Left ventricle myocardium inferior (tissue), 1 donor: ENCODE measurements at regions not wholly inside any gene's neighbourhood (a gene's known extent, or its start where the extent isn't known, plus 50 kb on each side); places are given as distances from the start of the nearest gene placed in this dataset.

ENCODE experiments used
- DNase-seq: peaks from one replicate; pipeline ENCODE4 v3.0.0-alpha.2; 2020
- H3K27ac ChIP-seq: fragments of 200-600 bp; replicated peaks from 2 replicates; pipeline ENCODE4 v1.8.0; 2021
- H3K27me3 ChIP-seq: fragments of 200-600 bp; 2 replicates; pipeline ENCODE4 v1.8.0; 2021; ENCODE audit warnings: low read depth
- H3K36me3 ChIP-seq: fragments of 200-600 bp; 2 replicates; pipeline ENCODE4 v1.8.0; 2021
- H3K4me1 ChIP-seq: fragments of 200-600 bp; 2 replicates; pipeline ENCODE4 v1.8.0; 2021
- H3K4me3 ChIP-seq: fragments of 200-600 bp; 2 replicates; pipeline ENCODE4 v1.8.0; 2021; ENCODE audit warnings: mild to moderate bottlenecking, moderate library complexity
- H3K9me3 ChIP-seq: fragments of 200-600 bp; replicated peaks from 2 replicates; pipeline ENCODE4 v1.8.0; 2021
- CTCF ChIP-seq: fragments of 200-600 bp; IDR thresholded peaks from 2 replicates; pipeline ENCODE4 v1.8.0; 2021; ENCODE audit warnings: antibody characterized with exemption, mild to moderate bottlenecking, borderline replicate concordance
- intact Hi-C: fragments of 100-400 bp; cut with micrococcal nuclease; formaldehyde crosslinking; loops from one replicate; pipeline ENCODE4 v1.11.0; 2022
- donor health status: DM: no; HTN: yes; CAD: no; lungs with severe emphysema.

- H3K36me3 ChIP-seq, result no peaks in the 10 kb centered on the region
- no peak for TF ChIP-seq CTCF
- intact Hi-C loops, result no loop called here
Measured at GRCh38 chr10:10043083-10043482, 974.6 kb upstream of the CELF2 start.

GRCh38 chr10:10044922-10045764 is 972.5 kb upstream of the CELF2 start:
- intact Hi-C loops, result no loop called here
- no peak for DNase-seq
- TF ChIP-seq CTCF, result no peak
- Histone ChIP-seq H3K36me3 (no peaks in the 10 kb centered on the region), H3K27me3 (no peaks in the 10 kb centered on the region), H3K9me3 (no peaks in the 10 kb centered on the region), H3K27ac (no peak overlapping the region), H3K4me3 (no peak overlapping the region), H3K4me1 (no peaks in the 10 kb centered on the region)

More at GRCh38 chr10:10043083-10043482, 974.6 kb upstream of the CELF2 start:
- Histone ChIP-seq H3K4me1 (no peaks in the 10 kb centered on the region), H3K27me3 (no peaks in the 10 kb centered on the region), H3K4me3 (no peak overlapping the region), H3K27ac (no peak overlapping the region), H3K9me3 (no peaks in the 10 kb centered on the region)
- DNase-seq, result no peak

GRCh38 chr10:10045765-10046028 is 972.0 kb upstream of the CELF2 start:
- no peaks in the 10 kb centered on the region for H3K4me1 ChIP-seq
- no peak for TF ChIP-seq CTCF
- intact Hi-C loops, result no loop called here
- no peaks in the 10 kb centered on the region for H3K27me3 ChIP-seq
- no peaks in the 10 kb centered on the region for H3K36me3 ChIP-seq
- H3K27ac ChIP-seq, result no peak overlapping the region
- DNase-seq, result no peak
- H3K9me3 ChIP-seq, result no peaks in the 10 kb centered on the region
- H3K4me3 ChIP-seq, result no peak overlapping the region

- intact Hi-C loops, result no loop called here
- no peaks in the 10 kb centered on the region for H3K36me3 ChIP-seq
- DNase-seq, result no peak
- H3K27ac ChIP-seq, result no peak overlapping the region
- no peaks in the 10 kb centered on the region for H3K9me3 ChIP-seq
- no peaks in the 10 kb centered on the region for H3K27me3 ChIP-seq
- no peak overlapping the region for H3K4me3 ChIP-seq
- H3K4me1 ChIP-seq, result no peaks in the 10 kb centered on the region
- no peak for TF ChIP-seq CTCF
Measured at GRCh38 chr10:10047426-10047825, 970.2 kb upstream of the CELF2 start.

- Histone ChIP-seq H3K36me3 (no peaks in the 10 kb centered on the region), H3K9me3 (no peaks in the 10 kb centered on the region), H3K4me1 (no peaks in the 10 kb centered on the region), H3K27me3 (no peaks in the 10 kb centered on the region), H3K27ac (no peak overlapping the region), H3K4me3 (no peak overlapping the region)
- TF ChIP-seq CTCF, result no peak
- DNase-seq, result no peak
- intact Hi-C loops, result no loop called here
Measured at GRCh38 chr10:10053051-10053450, 964.6 kb upstream of the CELF2 start.
